Mammary epithelial cell (primary cell): ENCODE measurements at regions not wholly inside any gene's neighbourhood (a gene's known extent, or its start where the extent isn't known, plus 50 kb on each side); places are given as distances from the start of the nearest gene placed in this dataset.

Source experiments
- CTCF ChIP-seq, 2 donors: IDR thresholded peaks in 1 of 2; conservative IDR thresholded peaks in 1 of 2; 2 replicates each; pipeline ENCODE4 v1.5.1; 2011 to 2012; ENCODE audit warnings: inconsistent platforms in 2 of 2, low read length in 2 of 2, mild to moderate bottlenecking in 2 of 2, control low read depth in 1 of 2, low read depth in 1 of 2; ENCODE audit not compliant: insufficient read depth in 1 of 2; ENCODE audit errors: extremely low read depth in 1 of 2
- EZH2 ChIP-seq: IDR thresholded peaks from 2 replicates; pipeline ENCODE4 v1.6.1; 2012; ENCODE audit warnings: low read length, inconsistent platforms, borderline replicate concordance

DNA sequence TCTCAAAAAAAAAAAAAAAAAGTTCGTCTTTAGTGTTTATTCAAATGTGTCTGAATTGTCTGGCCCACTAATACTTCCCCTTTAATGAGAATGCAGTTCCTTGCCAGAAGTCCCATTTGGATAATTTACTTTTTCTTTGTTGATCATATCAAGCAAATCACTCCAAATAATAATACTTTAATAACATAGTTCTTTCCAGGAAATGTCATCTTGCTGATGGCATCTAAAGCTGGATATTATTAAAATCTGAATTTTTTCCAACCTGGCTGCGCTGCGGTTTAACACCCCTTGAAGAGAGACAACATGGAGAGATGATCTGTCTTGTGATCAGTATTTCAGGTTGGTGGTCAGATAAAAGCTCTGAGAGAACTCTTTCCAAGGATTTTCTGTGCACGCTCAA lies 111.2 kb upstream of the CNKSR3 start:
- TF ChIP-seq EZH2 (no peak), CTCF (conservative IDR thresholded peaks at IDR 0.05 in 1 of 2, IDR thresholded peaks at IDR 0.05 in 1 of 2; ENCODE audit: extremely low read depth in 1 of 2, insufficient read depth in 1 of 2, low read depth in 1 of 2, low read length in 2 of 2) (no peak)
